GM21367 (cell line): ENCODE measurements at regions not wholly inside any gene's neighbourhood (a gene's known extent, or its start where the extent isn't known, plus 50 kb on each side); places are given as distances from the start of the nearest gene placed in this dataset.
"Not testable (repeated sequence)": the region's sequence is repeated elsewhere in the genome, so short reads cannot be mapped to it uniquely, and the experiment has no call there.

Experiments
- ATAC-seq: cut with Tn5 transposase; IDR thresholded peaks from one replicate; pipeline ENCODE4 v1.9.1; 2021; ENCODE audit not compliant: unreplicated experiment

GRCh38 chr5:86671536-86671935 lies 53.8 kb downstream of the COX7C start:
- ATAC-seq = no peak

GRCh38 chr5:86674069-86674468 lies 56.3 kb downstream of the COX7C start:
- no peak for ATAC-seq

- no peak for ATAC-seq
These were observed 57.6 kb downstream of the COX7C start for GRCh38 chr5:86675311-86675710.

- peak; percentile 67 for ATAC-seq
These were observed 61.8 kb downstream of the COX7C start for GRCh38 chr5:86679529-86679928.

GRCh38 chr5:86679949-86680348 lies 62.2 kb downstream of the COX7C start:
- ATAC-seq = no peak

- ATAC-seq = no peak
These were observed 66.5 kb downstream of the COX7C start for GRCh38 chr5:86684222-86684621.

- no peak for ATAC-seq
These were observed 68.3 kb downstream of the COX7C start for GRCh38 chr5:86686046-86686445.

GRCh38 chr5:86688406-86688805 lies 70.7 kb downstream of the COX7C start:
- no peak for ATAC-seq

GRCh38 chr5:86689103-86689729 lies 71.5 kb downstream of the COX7C start:
- no peak for ATAC-seq

- no peak for ATAC-seq
These were observed 91.6 kb downstream of the COX7C start for GRCh38 chr5:86709157-86709881.

GRCh38 chr5:86716121-86716520 lies 98.4 kb downstream of the COX7C start:
- no peak for ATAC-seq

GRCh38 chr5:86731319-86732117 lies 113.8 kb downstream of the COX7C start:
- ATAC-seq = not testable (repeated sequence)

- no peak for ATAC-seq
These were observed 117.6 kb downstream of the COX7C start for GRCh38 chr5:86735370-86735769.

- no peak for ATAC-seq
These were observed 119.8 kb downstream of the COX7C start for GRCh38 chr5:86737579-86737978.

GRCh38 chr5:86748538-86749105 lies 130.9 kb downstream of the COX7C start:
- no peak for ATAC-seq

GRCh38 chr5:86749841-86750240 lies 132.1 kb downstream of the COX7C start:
- ATAC-seq = no peak

- no peak for ATAC-seq
These were observed 139.1 kb downstream of the COX7C start for GRCh38 chr5:86756839-86757238.

GRCh38 chr5:86757824-86758223 lies 140.1 kb downstream of the COX7C start:
- ATAC-seq = no peak

GRCh38 chr5:86760661-86761060 lies 142.9 kb downstream of the COX7C start:
- ATAC-seq = no peak

GRCh38 chr5:86763929-86764328 lies 146.2 kb downstream of the COX7C start:
- ATAC-seq = no peak

GRCh38 chr5:86765778-86766502 lies 148.2 kb downstream of the COX7C start:
- no peak for ATAC-seq
